ENCODE measurements at regions not wholly inside any gene's neighbourhood (a gene's known extent, or its start where the extent isn't known, plus 50 kb on each side); places are given as distances from the start of the nearest gene placed in this dataset.

DNA sequence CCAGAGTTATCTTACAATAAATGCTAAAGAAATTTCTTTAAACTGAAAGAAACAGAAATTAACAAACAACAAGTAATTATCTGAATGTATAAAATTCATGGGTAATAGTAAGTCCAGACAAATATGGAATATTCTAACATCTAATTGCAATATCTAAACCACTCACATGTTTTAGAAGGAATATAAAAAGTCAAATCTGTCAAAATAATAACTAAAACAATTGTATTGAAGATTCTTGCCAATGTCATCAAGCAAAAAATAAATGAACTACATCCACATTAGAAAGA is 942.9 kb upstream of the PCDH20 start:
- intact Hi-C loops (cut with DNase I), result no loop called here
- H3K27me3 ChIP-seq, result no peaks in the 10 kb centered on the region

GRCh38 chr13:62357887-62358645 is 942.4 kb upstream of the PCDH20 start:
- 50 to 69% (median 52%) methylated on average over 2 of the region's 2 CpGs for WGBS, 3 donors
- Histone ChIP-seq H3K27me3 (no peaks in the 10 kb centered on the region), H3K36me3 (no peaks in the 10 kb centered on the region), H3K27ac (no peak overlapping the region), H3K4me1 (ENCODE audit: insufficient read depth) (no peaks in the 10 kb centered on the region), H3K9me3 (no peaks in the 10 kb centered on the region), H3K4me3 (no peak overlapping the region)
- no peak for DNase-seq
- intact Hi-C loops (cut with DNase I), result no loop called here
- TF ChIP-seq, protein P1, sequence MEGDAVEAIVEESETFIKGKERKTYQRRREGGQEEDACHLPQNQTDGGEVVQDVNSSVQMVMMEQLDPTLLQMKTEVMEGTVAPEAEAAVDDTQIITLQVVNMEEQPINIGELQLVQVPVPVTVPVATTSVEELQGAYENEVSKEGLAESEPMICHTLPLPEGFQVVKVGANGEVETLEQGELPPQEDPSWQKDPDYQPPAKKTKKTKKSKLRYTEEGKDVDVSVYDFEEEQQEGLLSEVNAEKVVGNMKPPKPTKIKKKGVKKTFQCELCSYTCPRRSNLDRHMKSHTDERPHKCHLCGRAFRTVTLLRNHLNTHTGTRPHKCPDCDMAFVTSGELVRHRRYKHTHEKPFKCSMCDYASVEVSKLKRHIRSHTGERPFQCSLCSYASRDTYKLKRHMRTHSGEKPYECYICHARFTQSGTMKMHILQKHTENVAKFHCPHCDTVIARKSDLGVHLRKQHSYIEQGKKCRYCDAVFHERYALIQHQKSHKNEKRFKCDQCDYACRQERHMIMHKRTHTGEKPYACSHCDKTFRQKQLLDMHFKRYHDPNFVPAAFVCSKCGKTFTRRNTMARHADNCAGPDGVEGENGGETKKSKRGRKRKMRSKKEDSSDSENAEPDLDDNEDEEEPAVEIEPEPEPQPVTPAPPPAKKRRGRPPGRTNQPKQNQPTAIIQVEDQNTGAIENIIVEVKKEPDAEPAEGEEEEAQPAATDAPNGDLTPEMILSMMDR (IDR thresholded peaks at IDR 0.05), result no peak
- no peak for TF ChIP-seq EP300 (IDR thresholded peaks at IDR 0.05)
- no peak for TF ChIP-seq POLR2A (IDR thresholded peaks at IDR 0.05)

More for the DNA sequence above, 942.9 kb upstream of the PCDH20 start:
- no peak overlapping the region for H3K4me3 ChIP-seq
- H3K36me3 ChIP-seq, result no peaks in the 10 kb centered on the region
- H3K27ac ChIP-seq, result no peak overlapping the region
- no peaks in the 10 kb centered on the region for H3K9me3 ChIP-seq
- TF ChIP-seq, protein P1 (IDR thresholded peaks at IDR 0.05), result no peak
- TF ChIP-seq POLR2A (IDR thresholded peaks at IDR 0.05), result no peak
- no peak for TF ChIP-seq EP300 (IDR thresholded peaks at IDR 0.05)
- H3K4me1 ChIP-seq (ENCODE audit: insufficient read depth), result no peaks in the 10 kb centered on the region
- no peak for DNase-seq

DNA sequence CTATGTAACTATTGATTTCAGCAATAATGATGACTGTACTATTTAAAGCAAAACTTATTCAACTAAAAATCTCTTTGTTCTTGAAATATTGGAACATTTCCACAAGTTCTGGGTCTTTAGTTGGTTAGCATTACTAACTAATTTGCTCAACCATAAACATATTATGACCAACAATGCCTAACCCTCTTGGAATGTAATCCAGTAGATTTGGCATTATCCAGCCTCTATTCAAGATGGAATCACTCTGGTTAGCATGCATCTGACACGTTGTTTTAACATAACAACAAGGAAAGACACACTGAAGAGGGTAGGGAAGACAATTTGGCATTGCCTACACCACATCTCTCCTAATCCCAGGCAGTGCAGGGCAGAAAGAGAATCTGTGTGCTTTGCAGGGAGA is 941.3 kb upstream of the PCDH20 start:
- TF ChIP-seq, protein P1 (IDR thresholded peaks at IDR 0.05), result no peak
- TF ChIP-seq POLR2A (IDR thresholded peaks at IDR 0.05) (no peak), EP300 (IDR thresholded peaks at IDR 0.05) (no peak)
- WGBS, 3 donors, result 67 to 69% (median 68%) methylated on average over 1 of the region's 1 CpG
- Histone ChIP-seq H3K27me3 (no peaks in the 10 kb centered on the region), H3K4me1 (ENCODE audit: insufficient read depth) (no peaks in the 10 kb centered on the region), H3K9me3 (no peaks in the 10 kb centered on the region), H3K36me3 (no peaks in the 10 kb centered on the region), H3K27ac (no peak overlapping the region), H3K4me3 (no peak overlapping the region)
- no peak for DNase-seq
- intact Hi-C loops (cut with DNase I), result no loop called here

DNA sequence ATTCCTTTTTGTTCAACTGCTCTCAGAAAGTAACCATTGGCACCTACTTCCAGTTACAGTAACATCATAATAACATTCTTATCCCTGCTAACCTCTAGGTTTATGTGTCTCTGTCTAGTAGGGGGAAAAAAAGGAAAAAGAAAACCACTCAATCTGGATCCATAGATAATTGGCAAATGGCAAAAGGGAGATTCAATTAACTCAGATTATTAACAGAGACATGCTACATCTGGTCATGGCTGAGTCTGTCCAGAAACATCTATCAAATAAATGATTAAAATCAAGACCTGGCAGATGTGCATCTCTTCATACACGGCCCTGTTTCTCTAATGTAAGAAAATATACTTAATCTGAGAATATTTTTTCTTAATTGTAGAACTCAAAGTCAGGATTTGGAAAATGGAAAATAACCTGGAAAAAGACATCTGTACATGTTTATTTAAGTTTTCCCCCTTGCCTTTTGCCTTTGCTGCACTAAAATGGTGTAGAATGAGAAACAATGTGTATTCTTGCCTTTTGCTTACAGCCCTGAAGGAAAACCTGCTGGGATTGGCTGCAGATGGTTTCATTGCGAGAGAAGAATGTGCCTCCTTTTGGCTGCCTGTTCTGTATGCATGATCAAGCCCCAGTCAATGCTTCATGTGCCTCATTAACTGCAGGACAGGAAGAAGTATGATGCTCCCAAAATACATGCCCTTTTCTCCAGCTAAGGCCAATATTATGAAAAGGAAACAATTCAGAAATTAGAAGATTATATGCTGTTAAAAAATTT is 921.6 kb upstream of the PCDH20 start:
- no peaks in the 10 kb centered on the region for H3K4me1 ChIP-seq (ENCODE audit: insufficient read depth)
- H3K36me3 ChIP-seq, result no peaks in the 10 kb centered on the region
- intact Hi-C loops (cut with DNase I), result no loop called here
- H3K9me3 ChIP-seq, result no peaks in the 10 kb centered on the region
- H3K27me3 ChIP-seq, result no peaks in the 10 kb centered on the region
- WGBS, 3 donors, result 35 to 44% (median 40%) methylated on average over 2 of the region's 2 CpGs
- DNase-seq, result no peak
- H3K4me3 ChIP-seq, result no peak overlapping the region
- H3K27ac ChIP-seq, result no peak overlapping the region
- TF ChIP-seq, protein P1 (IDR thresholded peaks at IDR 0.05), result no peak
- TF ChIP-seq EP300 (IDR thresholded peaks at IDR 0.05) (no peak), POLR2A (IDR thresholded peaks at IDR 0.05) (no peak)

All from ovary (tissue), 7 donors.